ENCODE measurements at regions not wholly inside any gene's neighbourhood (a gene's known extent, or its start where the extent isn't known, plus 50 kb on each side); places are given as distances from the start of the nearest gene placed in this dataset.

DNA sequence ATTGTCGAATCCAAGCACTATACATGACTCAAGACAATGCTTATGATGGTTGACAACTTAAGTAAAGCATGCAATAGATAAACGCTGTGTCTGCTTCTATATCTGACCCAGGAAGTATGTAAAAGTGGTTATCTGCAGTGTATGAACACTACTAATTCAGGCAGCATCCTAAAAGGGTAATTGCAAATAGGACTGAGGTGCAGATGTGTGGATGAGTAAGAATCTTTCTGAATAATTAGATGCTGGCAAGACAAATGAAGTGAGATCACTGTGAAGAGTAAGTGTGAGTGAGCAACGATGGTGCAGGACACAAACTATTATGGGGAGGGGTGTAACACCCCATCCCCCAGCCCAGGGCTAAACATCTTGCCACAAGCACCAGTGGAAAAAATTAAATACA lies 195.7 kb upstream of the CHRNA7 start:
- Mint-ChIP-seq H3K27me3 (peaks cover 13% of the 10 kb centered on the region), H3K4me1 (no peaks in the 10 kb centered on the region), H3K27ac (no peak overlapping the region), H3K9me3 (peaks cover 1% of the 10 kb centered on the region), H3K4me3 (no peak overlapping the region), H3K36me3 (no peaks in the 10 kb centered on the region)
- no peak for DNase-seq (ENCODE audit: low spot score in 2 of 2)
- ATAC-seq (ENCODE audit: low read depth) = no peak

DNA sequence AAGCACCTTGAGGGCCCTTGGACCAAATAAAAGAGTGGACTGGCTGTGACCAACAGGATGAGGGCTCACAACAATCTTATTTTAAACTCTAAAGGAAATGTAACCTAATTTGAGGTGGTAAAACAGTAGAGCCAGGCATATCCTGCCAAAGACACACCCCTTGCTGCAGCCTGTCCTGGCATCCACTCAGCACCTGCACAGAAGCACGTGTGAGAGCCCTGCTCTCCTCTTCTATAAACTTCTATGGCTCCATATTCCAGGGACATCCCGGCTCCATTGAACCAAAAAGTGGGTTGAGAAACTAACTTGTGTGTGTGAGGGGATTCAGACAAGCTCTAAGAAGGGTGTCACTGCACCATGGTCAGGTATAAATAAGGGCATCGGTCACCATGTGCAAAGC lies 190.9 kb upstream of the CHRNA7 start:
- DNase-seq (ENCODE audit: low spot score in 2 of 2) = no peak
- H3K9me3 Mint-ChIP-seq = no peaks in the 10 kb centered on the region
- H3K4me3 Mint-ChIP-seq = no peak overlapping the region
- H3K36me3 Mint-ChIP-seq = no peaks in the 10 kb centered on the region
- H3K27ac Mint-ChIP-seq = no peak overlapping the region
- no peaks in the 10 kb centered on the region for H3K4me1 Mint-ChIP-seq
- peaks cover 5% of the 10 kb centered on the region for H3K27me3 Mint-ChIP-seq
- ATAC-seq (ENCODE audit: low read depth) = no peak

DNA sequence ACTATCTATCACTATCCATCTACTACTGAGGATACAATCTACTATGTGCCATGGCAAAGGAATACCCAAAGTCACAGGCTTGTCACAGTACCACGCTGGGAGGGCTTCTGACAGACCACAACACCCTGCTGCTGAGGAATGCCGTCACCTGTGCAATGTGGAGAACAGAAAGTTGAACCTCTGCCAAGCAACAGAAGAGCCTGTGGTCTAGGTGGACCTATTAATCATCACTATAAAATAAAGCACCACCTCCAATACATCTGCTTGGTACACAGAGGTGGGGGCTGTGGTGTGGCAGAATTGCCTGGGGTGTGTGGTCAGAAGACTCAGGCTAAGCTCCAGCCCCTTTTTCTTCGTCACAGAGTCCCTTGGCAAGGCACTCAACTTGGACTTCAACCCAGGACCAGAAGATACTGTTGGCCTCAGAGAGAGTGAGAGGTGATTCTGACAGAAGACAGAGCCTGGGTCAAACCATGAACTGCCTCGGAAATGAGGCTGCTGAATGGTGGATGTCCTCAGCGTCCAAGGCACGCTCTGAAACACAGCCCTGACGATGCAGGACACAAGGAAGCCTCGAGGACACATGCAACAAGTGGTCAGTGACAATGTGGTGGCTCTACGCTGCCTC lies 189.4 kb upstream of the CHRNA7 start:
- no peak overlapping the region for H3K27ac Mint-ChIP-seq
- no peaks in the 10 kb centered on the region for H3K36me3 Mint-ChIP-seq
- no peaks in the 10 kb centered on the region for H3K9me3 Mint-ChIP-seq
- ATAC-seq (ENCODE audit: low read depth) (no peak), DNase-seq (ENCODE audit: low spot score in 2 of 2) (no peak)
- no peak overlapping the region for H3K4me3 Mint-ChIP-seq
- no peaks in the 10 kb centered on the region for H3K4me1 Mint-ChIP-seq
- peaks cover 4% of the 10 kb centered on the region for H3K27me3 Mint-ChIP-seq

DNA sequence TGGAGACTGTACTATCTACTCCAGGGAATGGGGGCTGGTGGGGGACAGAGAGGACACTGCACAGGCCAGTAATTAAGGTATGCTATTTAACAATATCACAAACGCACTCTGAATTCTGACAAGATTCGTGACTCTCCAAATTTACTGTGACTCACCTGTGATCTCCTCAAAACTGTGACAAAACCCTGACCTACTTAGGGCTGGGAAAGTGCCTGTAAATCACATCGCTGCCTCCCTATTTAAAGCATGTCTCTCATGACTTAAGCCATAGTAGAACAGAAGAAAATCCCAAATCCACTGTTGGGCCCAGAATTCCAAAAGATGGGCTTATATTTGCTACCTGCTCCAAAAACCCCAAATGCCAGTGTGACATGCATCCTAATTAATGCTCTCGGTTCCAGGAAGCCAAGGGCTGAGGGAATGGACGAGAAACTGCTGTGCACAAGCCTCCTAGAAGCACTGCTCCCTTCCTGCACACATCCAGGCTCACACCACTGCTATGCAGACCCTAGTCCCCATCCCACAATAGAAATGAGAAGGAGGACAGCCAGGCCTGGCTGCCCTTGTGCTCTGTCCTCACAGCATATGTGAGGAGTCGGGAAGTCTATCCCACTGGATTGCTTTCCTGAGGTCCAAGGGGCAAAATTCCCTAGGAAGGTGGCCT lies 187.7 kb upstream of the CHRNA7 start:
- ATAC-seq (ENCODE audit: low read depth) (no peak), DNase-seq (ENCODE audit: low spot score in 2 of 2) (no peak)
- Mint-ChIP-seq H3K27me3 (peaks cover 9% of the 10 kb centered on the region), H3K9me3 (no peaks in the 10 kb centered on the region), H3K27ac (no peak overlapping the region), H3K4me3 (no peak overlapping the region), H3K36me3 (no peaks in the 10 kb centered on the region), H3K4me1 (no peaks in the 10 kb centered on the region)

DNA sequence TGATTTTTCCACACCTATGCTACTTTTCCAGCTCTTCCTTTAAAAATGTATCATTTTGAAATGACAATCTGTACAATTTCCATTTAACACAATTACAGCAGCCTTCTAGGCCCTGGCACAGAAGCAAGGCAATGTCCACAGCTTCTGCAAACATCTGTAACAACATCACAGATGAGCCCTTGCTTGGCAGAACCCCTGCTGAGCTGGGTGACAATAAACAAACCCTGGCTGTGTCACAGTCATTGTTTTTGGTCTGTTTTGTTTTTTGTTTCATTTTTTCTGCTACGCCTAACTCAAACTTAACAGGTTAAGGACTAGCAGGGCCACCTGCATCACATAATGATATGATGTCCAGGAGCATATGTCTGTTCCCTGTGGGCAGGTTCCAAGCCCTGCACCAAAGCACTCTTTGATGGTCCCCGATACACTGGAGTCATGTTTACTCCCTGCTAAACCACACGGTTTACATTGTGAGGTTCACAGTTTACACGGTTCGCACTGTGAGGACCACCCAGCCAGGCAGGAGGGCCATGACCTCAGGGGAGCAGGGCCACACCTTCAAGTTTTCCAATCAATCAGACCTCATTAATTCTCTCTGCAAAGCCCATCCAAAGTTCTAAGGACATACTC lies 186.8 kb upstream of the CHRNA7 start:
- no peaks in the 10 kb centered on the region for H3K36me3 Mint-ChIP-seq
- peaks cover 11% of the 10 kb centered on the region for H3K27me3 Mint-ChIP-seq
- H3K4me3 Mint-ChIP-seq = no peak overlapping the region
- no peaks in the 10 kb centered on the region for H3K4me1 Mint-ChIP-seq
- no peak for ATAC-seq (ENCODE audit: low read depth)
- H3K9me3 Mint-ChIP-seq = no peaks in the 10 kb centered on the region
- DNase-seq (ENCODE audit: low spot score in 2 of 2) = no peak
- H3K27ac Mint-ChIP-seq = no peak overlapping the region

DNA sequence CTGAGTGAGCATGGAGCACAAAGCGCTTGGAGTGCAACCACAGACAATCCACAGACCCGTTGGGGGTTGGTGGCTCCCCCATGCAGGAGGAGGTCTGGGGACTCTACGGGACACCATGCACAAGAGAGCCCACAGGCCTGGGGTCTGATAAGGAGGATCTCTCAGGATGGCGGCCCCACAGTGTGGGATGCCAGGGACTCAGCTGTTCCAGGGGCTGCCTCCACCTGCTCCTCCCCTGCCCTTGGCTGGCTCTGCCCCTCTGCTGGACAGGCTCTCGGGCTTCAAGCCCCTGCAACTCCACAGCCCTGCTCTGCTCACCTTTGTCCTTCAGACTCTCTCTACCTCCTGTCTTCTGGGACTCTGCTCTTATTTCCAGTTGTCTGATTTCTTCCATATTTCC lies 184.5 kb upstream of the CHRNA7 start:
- peaks cover 9% of the 10 kb centered on the region for H3K27me3 Mint-ChIP-seq
- no peaks in the 10 kb centered on the region for H3K36me3 Mint-ChIP-seq
- ATAC-seq (ENCODE audit: low read depth) = no peak

DNA sequence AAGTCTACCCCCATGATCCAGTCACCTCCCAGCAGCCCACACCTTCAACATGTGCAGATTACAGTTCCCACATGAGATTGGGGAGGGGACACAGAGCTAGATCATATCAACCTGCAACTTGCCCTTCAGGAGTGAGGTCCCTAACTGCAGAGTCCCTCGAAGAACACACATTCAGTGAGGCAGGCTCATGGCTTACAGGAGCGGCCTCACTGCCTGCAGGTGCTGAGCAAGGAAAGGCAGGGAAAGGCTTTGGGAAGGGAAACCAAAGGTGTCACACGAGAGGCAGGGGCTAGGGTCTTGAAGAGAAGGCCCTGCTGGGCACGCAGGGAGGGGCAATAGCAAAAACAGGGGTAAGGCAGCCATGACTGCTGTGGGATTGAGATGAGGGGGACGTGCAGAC lies 182.4 kb upstream of the CHRNA7 start:
- DNase-seq (ENCODE audit: low spot score in 2 of 2) (no peak), ATAC-seq (ENCODE audit: low read depth) (no peak)
- no peak overlapping the region for H3K27ac Mint-ChIP-seq
- no peaks in the 10 kb centered on the region for H3K36me3 Mint-ChIP-seq
- peaks cover 7% of the 10 kb centered on the region for H3K9me3 Mint-ChIP-seq
- H3K27me3 Mint-ChIP-seq = peaks cover 9% of the 10 kb centered on the region
- H3K4me1 Mint-ChIP-seq = no peaks in the 10 kb centered on the region
- H3K4me3 Mint-ChIP-seq = no peak overlapping the region

More for the DNA sequence above, 184.5 kb upstream of the CHRNA7 start:
- Mint-ChIP-seq H3K4me3 (no peak overlapping the region), H3K4me1 (no peaks in the 10 kb centered on the region), H3K27ac (no peak overlapping the region), H3K9me3 (peaks cover 2% of the 10 kb centered on the region)
- DNase-seq (ENCODE audit: low spot score in 2 of 2) = no peak

DNA sequence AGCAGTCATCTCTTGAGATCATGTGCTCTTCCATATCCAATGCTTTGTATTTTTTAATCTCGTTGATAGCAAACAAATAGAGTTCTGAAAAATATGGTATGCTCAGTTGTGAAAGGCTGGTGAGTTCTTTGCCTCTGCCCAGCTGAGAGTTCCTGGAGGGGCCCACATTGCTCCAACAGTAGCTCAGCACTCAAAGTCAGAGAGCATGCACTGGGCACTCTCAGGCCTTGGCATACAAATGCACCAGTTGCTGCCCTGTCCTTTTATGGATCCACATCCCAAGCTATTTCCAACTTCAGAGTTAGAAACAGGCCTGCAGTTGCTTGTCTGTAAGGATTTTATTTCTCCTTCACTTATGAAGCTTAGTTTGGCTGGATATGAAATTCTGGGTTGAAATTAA lies 181.7 kb upstream of the CHRNA7 start:
- Mint-ChIP-seq H3K9me3 (peaks cover 9% of the 10 kb centered on the region), H3K36me3 (no peaks in the 10 kb centered on the region), H3K27me3 (peaks cover 9% of the 10 kb centered on the region), H3K27ac (no peak overlapping the region), H3K4me3 (no peak overlapping the region), H3K4me1 (no peaks in the 10 kb centered on the region)
- no peak for DNase-seq (ENCODE audit: low spot score in 2 of 2)
- ATAC-seq (ENCODE audit: low read depth) = no peak

DNA sequence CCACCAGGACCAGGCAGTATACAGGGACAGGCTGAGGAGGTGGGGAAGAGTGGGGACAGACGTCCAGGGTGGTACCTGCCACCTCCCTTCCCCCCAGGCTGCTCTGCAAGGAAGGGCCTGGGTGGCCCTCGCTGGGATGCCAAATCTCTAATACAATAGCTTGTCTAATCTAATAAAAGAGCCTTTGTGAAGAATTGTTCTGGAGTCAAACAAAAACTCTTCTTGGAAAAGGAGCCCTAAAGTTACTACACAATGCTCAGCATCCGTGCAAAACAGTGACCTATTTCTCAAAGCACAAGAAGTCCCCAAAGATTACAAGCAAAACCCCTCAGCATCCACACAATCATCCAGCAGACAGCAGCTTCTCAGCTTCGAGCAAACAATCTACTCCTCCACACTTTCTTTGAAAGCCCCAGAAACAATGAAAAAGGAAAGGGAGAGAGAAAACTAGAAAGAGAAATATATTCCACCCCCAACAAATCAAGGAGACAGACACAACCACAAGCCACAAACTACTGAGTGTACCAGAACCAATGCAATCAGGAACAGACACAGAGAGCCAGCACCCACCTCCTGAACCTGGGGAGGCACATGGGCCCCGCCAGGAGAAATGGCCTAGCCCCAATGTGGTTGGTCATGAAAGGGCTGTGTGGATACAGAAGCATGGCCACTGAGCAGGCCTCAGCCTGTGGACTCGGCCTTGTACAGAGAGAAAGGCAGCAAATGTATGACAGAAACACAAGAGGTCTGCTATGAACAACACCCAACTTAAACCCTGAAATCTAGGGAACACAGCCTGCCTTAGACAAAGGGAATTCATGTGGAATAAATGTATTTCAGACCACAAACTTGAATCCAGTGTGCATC lies 177.1 kb upstream of the CHRNA7 start:
- Mint-ChIP-seq H3K27ac (no peak overlapping the region), H3K9me3 (peaks cover 17% of the 10 kb centered on the region)

DNA sequence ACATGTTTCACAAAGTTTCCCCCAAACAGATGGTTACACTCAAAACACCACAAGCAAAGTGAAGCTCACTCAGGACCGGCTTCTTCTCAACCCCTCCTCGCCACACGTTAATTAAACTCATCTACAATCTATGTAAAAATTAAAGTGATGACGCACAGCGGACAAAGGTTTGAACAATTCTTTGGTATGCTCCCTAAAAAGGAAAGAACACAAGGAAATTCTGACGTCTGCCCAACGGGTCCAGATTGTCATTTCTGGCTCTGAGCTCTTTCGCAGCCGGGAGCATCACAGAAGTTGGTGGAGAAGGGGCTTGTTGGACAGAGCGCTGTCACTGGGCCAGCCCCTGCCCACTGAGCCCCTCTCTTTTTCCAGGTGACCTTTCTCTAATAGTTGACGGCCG lies 173.7 kb upstream of the CHRNA7 start:
- peaks cover 10% of the 10 kb centered on the region for H3K27me3 Mint-ChIP-seq
- H3K4me1 Mint-ChIP-seq = no peaks in the 10 kb centered on the region
- H3K27ac Mint-ChIP-seq = no peak overlapping the region
- peaks cover 10% of the 10 kb centered on the region for H3K9me3 Mint-ChIP-seq
- peaks cover 2% of the 10 kb centered on the region for H3K36me3 Mint-ChIP-seq
- no peak overlapping the region for H3K4me3 Mint-ChIP-seq
- DNase-seq (ENCODE audit: low spot score in 2 of 2) (no peak), ATAC-seq (ENCODE audit: low read depth) (no peak)

More for the DNA sequence above, 177.1 kb upstream of the CHRNA7 start:
- peaks cover 2% of the 10 kb centered on the region for H3K36me3 Mint-ChIP-seq
- H3K27me3 Mint-ChIP-seq = peaks cover 11% of the 10 kb centered on the region
- DNase-seq (ENCODE audit: low spot score in 2 of 2) (no peak), ATAC-seq (ENCODE audit: low read depth) (no peak)
- no peak overlapping the region for H3K4me3 Mint-ChIP-seq
- H3K4me1 Mint-ChIP-seq = no peaks in the 10 kb centered on the region

DNA sequence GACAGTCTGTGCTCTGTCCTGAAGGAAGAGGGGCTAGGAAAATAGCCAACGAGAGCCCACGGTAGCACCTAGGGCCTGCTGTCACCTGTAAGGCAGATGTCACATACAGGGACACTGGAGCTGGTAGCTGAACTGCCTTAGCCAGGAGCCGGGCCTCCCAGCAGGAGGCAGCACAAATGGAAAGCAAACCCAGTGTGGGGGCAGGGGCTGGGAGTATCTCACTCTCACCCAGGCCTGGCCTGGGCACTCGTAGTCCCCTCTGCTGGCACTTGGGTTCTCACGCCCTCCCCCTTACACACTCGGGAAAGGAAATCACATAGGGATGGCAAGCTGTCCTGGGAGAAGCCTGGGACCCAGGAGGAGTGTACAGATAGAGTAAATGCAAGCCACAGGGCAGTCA lies 173.1 kb upstream of the CHRNA7 start:
- peaks cover 13% of the 10 kb centered on the region for H3K27me3 Mint-ChIP-seq
- H3K4me3 Mint-ChIP-seq = no peak overlapping the region
- H3K36me3 Mint-ChIP-seq = peaks cover 2% of the 10 kb centered on the region
- no peaks in the 10 kb centered on the region for H3K4me1 Mint-ChIP-seq
- H3K9me3 Mint-ChIP-seq = peaks cover 10% of the 10 kb centered on the region
- ATAC-seq (ENCODE audit: low read depth) (no peak), DNase-seq (ENCODE audit: low spot score in 2 of 2) (no peak)
- no peak overlapping the region for H3K27ac Mint-ChIP-seq

DNA sequence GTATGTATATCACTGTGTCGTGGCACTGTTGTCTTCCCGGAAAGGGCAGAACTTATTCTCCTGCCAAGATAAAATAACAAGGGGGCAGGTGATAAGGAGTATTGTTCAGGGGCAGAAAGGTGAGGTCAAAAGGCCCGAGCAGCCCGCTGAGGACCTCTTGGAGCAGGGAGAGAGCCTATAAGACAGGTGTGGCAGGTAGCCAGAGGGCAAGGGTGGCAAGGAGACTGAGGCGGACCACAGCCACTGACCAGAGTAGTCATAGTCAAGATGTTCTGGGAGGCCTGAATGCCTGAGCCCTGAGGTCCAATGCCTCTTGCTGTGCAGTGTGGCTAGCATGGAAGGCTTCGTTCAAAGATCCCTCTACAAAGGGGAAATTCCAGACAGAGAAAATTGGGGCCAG lies 172.3 kb upstream of the CHRNA7 start:
- H3K36me3 Mint-ChIP-seq = peaks cover 2% of the 10 kb centered on the region
- no peak for ATAC-seq (ENCODE audit: low read depth)
- no peaks in the 10 kb centered on the region for H3K4me1 Mint-ChIP-seq
- H3K9me3 Mint-ChIP-seq = peaks cover 11% of the 10 kb centered on the region
- no peak overlapping the region for H3K4me3 Mint-ChIP-seq
- H3K27ac Mint-ChIP-seq = no peak overlapping the region
- no peak for DNase-seq (ENCODE audit: low spot score in 2 of 2)
- peaks cover 17% of the 10 kb centered on the region for H3K27me3 Mint-ChIP-seq

DNA sequence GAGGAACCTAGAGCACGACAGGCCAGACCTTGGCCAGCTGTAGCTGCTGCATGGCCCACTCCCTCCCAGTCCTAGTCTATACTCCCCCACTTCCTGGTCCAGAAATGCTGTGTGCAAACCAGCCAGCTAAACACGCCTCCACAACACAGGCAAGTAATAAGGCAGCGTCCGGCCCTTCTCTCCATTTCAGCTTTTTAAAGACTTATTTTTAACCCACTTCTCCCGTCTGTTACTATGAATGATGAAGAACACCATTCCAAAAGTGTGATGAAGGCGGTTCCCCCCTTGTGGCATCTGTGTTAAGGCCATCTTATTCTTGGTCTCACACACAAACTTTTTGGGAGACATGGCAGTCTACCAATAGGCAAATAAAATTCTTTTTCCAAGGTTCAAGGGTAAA lies 164.1 kb upstream of the CHRNA7 start:
- Mint-ChIP-seq H3K36me3 (no peaks in the 10 kb centered on the region), H3K27ac (no peak overlapping the region), H3K9me3 (peaks cover 3% of the 10 kb centered on the region), H3K4me1 (peaks cover 5% of the 10 kb centered on the region), H3K27me3 (peaks cover 24% of the 10 kb centered on the region), H3K4me3 (no peak overlapping the region)
- no peak for DNase-seq (ENCODE audit: low spot score in 2 of 2)
- no peak for ATAC-seq (ENCODE audit: low read depth)

Measured in memory B cell (primary cell).